MM.1S (cell line): ENCODE measurements at regions not wholly inside any gene's neighbourhood (a gene's known extent, or its start where the extent isn't known, plus 50 kb on each side); places are given as distances from the start of the nearest gene placed in this dataset.

ENCODE experiments used
- CTCF ChIP-seq: fragments of 300-600 bp; sonication (generic); IDR thresholded peaks from 2 replicates; pipeline ENCODE4 v1.5.1; 2016; ENCODE audit warnings: antibody characterized with exemption, low read length, mixed read lengths
- EZH2 ChIP-seq: fragments of 300-600 bp; sonication (generic); optimal IDR thresholded peaks from 2 replicates; pipeline ENCODE3; 2017; ENCODE audit warnings: low read depth, mild to moderate bottlenecking, antibody characterized with exemption, low read length, mixed read lengths

DNA sequence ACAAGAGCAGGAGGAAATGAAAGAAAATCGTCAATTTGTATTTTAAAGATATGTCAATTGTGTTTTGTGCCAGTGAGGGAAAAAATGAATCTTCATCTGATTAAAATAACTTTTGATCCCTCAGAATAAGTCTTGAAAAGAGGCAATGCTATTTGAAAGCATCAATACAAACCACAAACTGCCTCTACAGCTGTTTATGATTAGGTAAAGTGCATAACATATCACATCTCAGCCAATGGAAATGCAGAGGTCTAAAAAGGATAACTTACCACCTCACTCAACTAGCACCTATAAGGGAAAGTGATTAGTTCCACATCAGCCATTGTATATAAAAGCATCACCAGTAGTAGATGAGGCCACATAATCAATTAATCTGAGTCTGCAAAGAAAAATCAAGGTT lies 492.2 kb upstream of the CDH2 start:
- TF ChIP-seq CTCF = no peak
- no peak for TF ChIP-seq EZH2
